Spleen (tissue), 11 donors: ENCODE measurements at regions not wholly inside any gene's neighbourhood (a gene's known extent, or its start where the extent isn't known, plus 50 kb on each side); places are given as distances from the start of the nearest gene placed in this dataset.
"Not testable (repeated sequence)": the region's sequence is repeated elsewhere in the genome, so short reads cannot be mapped to it uniquely, and the experiment has no call there.

Experiments
- DNase-seq: peaks from one replicate; pipeline ENCODE4 v3.0.0-alpha.2; 2020
- H3K27ac ChIP-seq, 8 donors: fragments of 200-600 bp; sonication (generic) in 7 of 8; 1 replicate in 4 of 8; 2 replicates in 4 of 8; pipeline versions ENCODE4 v1.5.0 to v1.8.0; 2016 to 2021; ENCODE audit warnings: inconsistent platforms in 4 of 8, mild to moderate bottlenecking in 4 of 8, moderate library complexity in 1 of 8
- H3K27me3 ChIP-seq, 7 donors: fragments of 200-600 bp; sonication (generic) in 6 of 7; replicated peaks in 1 of 7; 1 replicate in 4 of 7; 2 replicates in 3 of 7; pipeline versions ENCODE4 v1.5.0 to v1.8.0; 2016 to 2021; ENCODE audit warnings: inconsistent platforms in 3 of 7, mild to moderate bottlenecking in 1 of 7
- H3K36me3 ChIP-seq, 6 donors: fragments of 200-600 bp; sonication (generic) in 5 of 6; 1 replicate in 4 of 6; 2 replicates in 2 of 6; pipeline versions ENCODE4 v1.5.0 to v1.8.0; 2016 to 2021; ENCODE audit warnings: inconsistent platforms in 2 of 6
- H3K4me1 ChIP-seq, 6 donors: fragments of 200-600 bp; sonication (generic) in 5 of 6; 1 replicate in 3 of 6; 2 replicates in 3 of 6; pipeline versions ENCODE4 v1.5.0 to v1.8.0; 2016 to 2021; ENCODE audit warnings: inconsistent platforms in 3 of 6
- H3K4me3 ChIP-seq, 8 donors: fragments of 200-600 bp; sonication (generic) in 7 of 8; 1 replicate in 4 of 8; 2 replicates in 4 of 8; pipeline versions ENCODE4 v1.5.0 to v1.8.0; 2016 to 2021; ENCODE audit warnings: inconsistent platforms in 4 of 8, mild to moderate bottlenecking in 4 of 8, moderate library complexity in 2 of 8
- H3K9me3 ChIP-seq, 8 donors: fragments of 200-600 bp; sonication (generic) in 7 of 8; 1 replicate in 4 of 8; 2 replicates in 4 of 8; pipeline versions ENCODE4 v1.5.0 to v1.8.0; 2016 to 2021; ENCODE audit warnings: inconsistent platforms in 4 of 8
- POLR2A ChIP-seq, 3 donors: fragments of 450-650 bp; IDR thresholded peaks; one replicate each; pipeline ENCODE4 v1.5.1; 2017; ENCODE audit warnings: antibody characterized with exemption in 3 of 3, mild to moderate bottlenecking in 1 of 3
- POLR2AphosphoS5 ChIP-seq, 3 donors: sonication (generic); formaldehyde crosslinking; IDR thresholded peaks; one replicate each; pipeline ENCODE4 v1.5.1; 2017; ENCODE audit warnings: antibody characterized with exemption in 3 of 3
- WGBS, 5 donors: extraction: QIAGEN DNeasy Blood & Tissue Kit in 3 of 5; methylation state at CpG; one replicate each; pipeline versions ENCODE4 v1.1.5 to v1.1.7; 2013 to 2018; 5-methylcytosine and 5-hydroxymethylcytosine counted together
- intact Hi-C: fragments of 100-400 bp; cut with DNase I; formaldehyde crosslinking; loops from one replicate; pipeline ENCODE4 v1.15.0; 2023; ENCODE audit warnings: low total_unique reads
- TF ChIP-seq, protein P1 (sequence below), 11 experiments: fragments of 200-600 bp in 7 of 11; fragments of 450-650 bp in 4 of 11; sonication (generic) in 4 of 11; IDR thresholded peaks in 8 of 11; conservative IDR thresholded peaks in 3 of 11; 1 replicate in 7 of 11; 2 replicates in 4 of 11; pipeline versions ENCODE4 v1.4.0 to v1.8.0; 2016 to 2021; ENCODE audit warnings: antibody characterized with exemption in 11 of 11, inconsistent platforms in 4 of 11, mild to moderate bottlenecking in 1 of 11
- donor health status: healthy with polysubstance abuse.
- donor health status: DM: no; HTN: no; CAD: no; lungs with moderate emphysema.
- donor health status: DM: no; HTN: no; CAD: no.
- donor health status: Bipolar disorder and iron deficiency.
- donor health status: healthy.
- donor health status: DM: no; HTN: no; CAD: no.
- donor health status: DM: yes; HTN: yes; CAD: no.

DNA sequence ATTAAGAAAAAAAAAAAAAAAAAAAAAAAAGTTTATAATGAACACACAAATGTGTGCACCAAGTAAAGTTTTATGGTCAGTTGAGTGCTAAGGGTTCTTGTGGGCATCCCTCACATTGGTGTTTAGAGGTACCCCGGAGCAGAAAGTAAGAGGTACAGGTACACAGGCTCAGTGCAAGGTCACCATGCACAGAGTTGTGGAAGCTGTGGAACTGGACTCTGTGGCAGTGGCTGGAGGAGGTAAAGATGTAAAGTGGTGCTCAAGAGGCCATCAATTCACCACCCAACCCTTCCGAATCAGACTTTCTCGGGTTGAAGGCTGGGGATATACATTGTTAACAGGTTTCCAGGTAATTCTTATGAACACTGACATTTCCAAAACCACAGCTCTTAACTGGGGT is 83.6 kb upstream of the FOXN2 start:
- WGBS, 5 donors, result 89 to 97% (median 97%) methylated on average over 3 of the region's 3 CpGs
- Histone ChIP-seq H3K36me3 (no peaks in the 10 kb centered on the region), H3K4me3 (no peak overlapping the region), H3K27ac (no peak overlapping the region), H3K4me1 (peaks cover 0 to 30% (median 20%) of the 10 kb centered on the region in 6 donors), H3K27me3 (no peaks in the 10 kb centered on the region), H3K9me3 (no peaks in the 10 kb centered on the region)
- TF ChIP-seq, protein P1, sequence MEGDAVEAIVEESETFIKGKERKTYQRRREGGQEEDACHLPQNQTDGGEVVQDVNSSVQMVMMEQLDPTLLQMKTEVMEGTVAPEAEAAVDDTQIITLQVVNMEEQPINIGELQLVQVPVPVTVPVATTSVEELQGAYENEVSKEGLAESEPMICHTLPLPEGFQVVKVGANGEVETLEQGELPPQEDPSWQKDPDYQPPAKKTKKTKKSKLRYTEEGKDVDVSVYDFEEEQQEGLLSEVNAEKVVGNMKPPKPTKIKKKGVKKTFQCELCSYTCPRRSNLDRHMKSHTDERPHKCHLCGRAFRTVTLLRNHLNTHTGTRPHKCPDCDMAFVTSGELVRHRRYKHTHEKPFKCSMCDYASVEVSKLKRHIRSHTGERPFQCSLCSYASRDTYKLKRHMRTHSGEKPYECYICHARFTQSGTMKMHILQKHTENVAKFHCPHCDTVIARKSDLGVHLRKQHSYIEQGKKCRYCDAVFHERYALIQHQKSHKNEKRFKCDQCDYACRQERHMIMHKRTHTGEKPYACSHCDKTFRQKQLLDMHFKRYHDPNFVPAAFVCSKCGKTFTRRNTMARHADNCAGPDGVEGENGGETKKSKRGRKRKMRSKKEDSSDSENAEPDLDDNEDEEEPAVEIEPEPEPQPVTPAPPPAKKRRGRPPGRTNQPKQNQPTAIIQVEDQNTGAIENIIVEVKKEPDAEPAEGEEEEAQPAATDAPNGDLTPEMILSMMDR (IDR thresholded peaks at IDR 0.05 in 8 of 11, conservative IDR thresholded peaks at IDR 0.05 in 3 of 11), result no peak
- TF ChIP-seq POLR2A (IDR thresholded peaks at IDR 0.05) (no peak), POLR2AphosphoS5 (IDR thresholded peaks at IDR 0.05) (no peak)
- intact Hi-C loops, result no loop called here
- DNase-seq, result no peak

DNA sequence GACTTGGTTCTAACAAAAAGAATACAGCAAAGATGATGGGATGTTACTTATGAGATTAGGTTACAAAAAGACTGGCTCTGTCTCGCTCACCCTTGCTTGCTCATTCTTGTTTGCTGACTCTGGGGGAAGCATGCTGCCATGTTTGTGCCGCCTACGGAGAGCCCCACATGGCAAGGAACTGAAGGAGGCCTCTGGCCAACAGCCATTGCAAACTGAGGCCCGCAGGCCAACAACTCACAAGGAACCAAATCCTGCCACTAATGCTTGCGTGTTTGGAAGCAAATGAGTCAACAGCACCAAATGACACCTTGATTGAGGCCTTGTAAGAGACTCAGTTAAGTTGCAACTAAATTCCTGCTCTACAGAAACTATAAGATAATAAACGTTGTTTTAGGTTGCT is 82.1 kb upstream of the FOXN2 start:
- no peak overlapping the region for H3K27ac ChIP-seq
- no peak for DNase-seq
- TF ChIP-seq POLR2AphosphoS5 (IDR thresholded peaks at IDR 0.05) (no peak), POLR2A (IDR thresholded peaks at IDR 0.05) (no peak)
- TF ChIP-seq, protein P1 (IDR thresholded peaks at IDR 0.05 in 8 of 11, conservative IDR thresholded peaks at IDR 0.05 in 3 of 11), result no peak
- no peaks in the 10 kb centered on the region for H3K9me3 ChIP-seq
- no peaks in the 10 kb centered on the region for H3K36me3 ChIP-seq
- H3K4me3 ChIP-seq, result no peak overlapping the region
- no peaks in the 10 kb centered on the region for H3K27me3 ChIP-seq
- H3K4me1 ChIP-seq, result peaks cover 0 to 28% (median 13%) of the 10 kb centered on the region in 6 donors
- intact Hi-C loops, result no loop called here
- 77 to 94% (median 89%) methylated on average over 6 of the region's 6 CpGs for whole genome bisulfite sequencing, 5 donors

DNA sequence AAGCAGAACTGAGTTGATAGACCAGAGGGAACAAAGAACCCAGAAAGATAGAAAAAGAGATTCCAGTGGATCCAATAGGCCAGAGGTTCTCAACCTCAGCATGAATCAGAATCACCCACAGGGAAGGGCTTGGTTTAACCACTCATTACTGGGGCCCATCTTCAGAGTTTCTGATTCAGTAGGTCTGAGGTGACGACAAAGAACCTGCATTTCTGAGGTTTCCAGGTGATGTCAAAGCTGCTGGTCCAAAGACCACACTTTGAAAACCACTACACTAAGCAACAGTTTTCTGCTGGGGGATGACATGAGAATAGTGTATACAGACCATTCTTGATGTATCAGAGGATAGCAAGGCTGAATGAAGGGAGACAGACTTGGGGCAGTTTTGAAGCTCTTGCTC is 81.5 kb upstream of the FOXN2 start:
- 88 to 96% (median 93%) methylated on average over 1 of the region's 1 CpG for WGBS, 5 donors
- no peaks in the 10 kb centered on the region for H3K9me3 ChIP-seq
- no peaks in the 10 kb centered on the region for H3K27me3 ChIP-seq
- no peak overlapping the region for H3K27ac ChIP-seq
- H3K4me1 ChIP-seq, result peaks cover 0 to 22% (median 8%) of the 10 kb centered on the region in 6 donors
- H3K36me3 ChIP-seq, result no peaks in the 10 kb centered on the region
- TF ChIP-seq, protein P1 (IDR thresholded peaks at IDR 0.05 in 8 of 11, conservative IDR thresholded peaks at IDR 0.05 in 3 of 11), result no peak
- no peak for TF ChIP-seq POLR2A (IDR thresholded peaks at IDR 0.05)
- no peak for TF ChIP-seq POLR2AphosphoS5 (IDR thresholded peaks at IDR 0.05)
- no peak for DNase-seq
- intact Hi-C loops, result no loop called here
- no peak overlapping the region for H3K4me3 ChIP-seq

DNA sequence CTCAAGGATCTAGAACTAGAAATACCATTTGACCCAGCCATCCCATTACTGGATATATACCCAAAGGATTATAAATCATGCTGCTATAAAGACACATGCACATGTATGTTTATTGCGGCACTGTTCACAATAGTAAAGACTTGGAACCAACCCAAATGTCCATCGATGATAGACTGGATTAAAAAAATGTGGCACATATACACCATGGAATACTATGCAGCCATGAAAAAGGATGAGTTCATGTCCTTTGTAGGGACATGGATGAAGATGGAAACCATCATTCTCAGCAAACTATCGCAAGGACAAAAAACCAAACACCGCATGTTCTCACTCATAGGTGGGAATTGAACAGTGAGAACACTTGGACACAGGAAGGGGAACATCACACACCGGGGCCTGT is 80.7 kb upstream of the FOXN2 start:
- H3K27me3 ChIP-seq, H3K4me3 ChIP-seq, H3K27ac ChIP-seq, H3K36me3 ChIP-seq, intact Hi-C loops, H3K9me3 ChIP-seq, DNase-seq: not testable (repeated sequence)
- WGBS, 5 donors, result 81 to 96% (median 86%) methylated on average over 3 to 5 of the region's 5 CpGs
- H3K4me1 ChIP-seq, result peaks cover 0 to 14% (median under 1%) of the 10 kb centered on the region in 6 donors

DNA sequence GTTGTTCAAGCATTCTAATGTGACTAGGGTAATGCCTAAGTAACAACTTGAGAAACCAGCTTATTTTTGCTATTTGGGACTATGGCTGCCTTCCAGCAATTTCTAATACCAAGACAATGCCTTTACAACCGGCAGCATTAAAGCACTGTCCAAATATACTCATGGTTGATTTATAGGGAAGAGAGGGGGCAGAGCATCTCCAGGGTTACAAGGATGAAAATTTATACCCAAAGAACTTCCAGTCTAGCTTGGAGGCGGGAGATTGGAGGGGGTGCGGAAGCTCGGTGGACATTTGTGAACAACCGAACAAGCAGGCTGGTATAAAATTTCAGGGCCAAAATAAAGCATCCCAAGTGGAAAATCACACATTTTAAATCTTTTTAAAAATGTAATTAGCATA is 79.4 kb upstream of the FOXN2 start:
- no peak overlapping the region for H3K4me3 ChIP-seq
- no peaks in the 10 kb centered on the region for H3K36me3 ChIP-seq
- H3K4me1 ChIP-seq, result peaks cover 0 to 9% (median 0%) of the 10 kb centered on the region in 6 donors
- H3K27me3 ChIP-seq, result no peaks in the 10 kb centered on the region
- H3K27ac ChIP-seq, result no peak overlapping the region
- DNase-seq, result no peak
- TF ChIP-seq POLR2A (IDR thresholded peaks at IDR 0.05) (no peak), POLR2AphosphoS5 (IDR thresholded peaks at IDR 0.05) (no peak)
- TF ChIP-seq, protein P1 (IDR thresholded peaks at IDR 0.05 in 8 of 11, conservative IDR thresholded peaks at IDR 0.05 in 3 of 11), result no peak
- intact Hi-C loops, result no loop called here
- whole genome bisulfite sequencing, 5 donors, result 85 to 96% (median 89%) methylated on average over 5 of the region's 5 CpGs
- H3K9me3 ChIP-seq, result no peaks in the 10 kb centered on the region
